ENCODE measurements at regions not wholly inside any gene's neighbourhood (a gene's known extent, or its start where the extent isn't known, plus 50 kb on each side); places are given as distances from the start of the nearest gene placed in this dataset.

DNA sequence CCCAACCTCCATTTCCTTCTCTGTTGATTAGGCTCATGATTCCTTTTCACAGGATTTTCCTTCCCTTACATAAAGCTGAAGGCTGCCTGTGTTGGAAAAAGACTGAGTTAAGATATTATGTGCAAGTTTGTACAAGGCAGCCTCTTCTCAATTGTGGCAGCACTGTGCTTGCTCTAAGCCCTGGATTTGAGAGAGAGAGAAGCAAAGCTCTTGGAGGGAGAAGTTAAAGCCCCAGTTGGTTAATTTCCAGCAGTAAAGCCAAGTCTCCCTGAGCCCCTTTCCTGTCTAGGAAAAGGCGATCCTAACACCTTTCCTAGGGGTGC, 128.3 kb upstream of the SESN3 start:
- ATAC-seq (ENCODE audit: insufficient read depth, low read depth) (no peak), DNase-seq (no peak)
- Histone ChIP-seq H3K4me3 (ENCODE audit: low read depth in 1 of 2, low read length in 2 of 2) (no peak overlapping the region), H3K27me3 (ENCODE audit: insufficient read depth, low read length, poor library complexity) (no peaks in the 10 kb centered on the region), H2AFZ (ENCODE audit: low read depth, low read length) (no peak overlapping the region), H3K36me3 (ENCODE audit: insufficient read depth, low read length) (no peaks in the 10 kb centered on the region), H3K79me2 (ENCODE audit: insufficient read depth, low read length) (no peaks in the 10 kb centered on the region), H3K4me1 (ENCODE audit: insufficient read depth, low read length) (no peaks in the 10 kb centered on the region), H3K4me2 (ENCODE audit: insufficient read depth, low read length) (no peak overlapping the region), H3K27ac (ENCODE audit: low read length) (no peak overlapping the region), H3K9me3 (ENCODE audit: insufficient read depth, low read length, severe bottlenecking) (no peaks in the 10 kb centered on the region), H4K20me1 (ENCODE audit: insufficient read depth, low read length) (no peaks in the 10 kb centered on the region), H3K9ac (ENCODE audit: low read depth, low read length) (no peak overlapping the region)
- no peak for TF ChIP-seq CTCF (IDR thresholded peaks at IDR 0.05; ENCODE audit: borderline replicate concordance, extremely low read depth, low read length, poor library complexity, severe bottlenecking)

- Histone ChIP-seq H3K27me3 (ENCODE audit: insufficient read depth, low read length, poor library complexity) (no peaks in the 10 kb centered on the region), H3K79me2 (ENCODE audit: insufficient read depth, low read length) (no peaks in the 10 kb centered on the region), H3K4me2 (ENCODE audit: insufficient read depth, low read length) (no peak overlapping the region), H3K4me3 (ENCODE audit: low read depth in 1 of 2, low read length in 2 of 2) (no peak overlapping the region), H4K20me1 (ENCODE audit: insufficient read depth, low read length) (no peaks in the 10 kb centered on the region), H3K4me1 (ENCODE audit: insufficient read depth, low read length) (no peaks in the 10 kb centered on the region), H2AFZ (ENCODE audit: low read depth, low read length) (no peak overlapping the region), H3K9ac (ENCODE audit: low read depth, low read length) (no peak overlapping the region), H3K27ac (ENCODE audit: low read length) (no peak overlapping the region), H3K9me3 (ENCODE audit: insufficient read depth, low read length, severe bottlenecking) (no peaks in the 10 kb centered on the region), H3K36me3 (ENCODE audit: insufficient read depth, low read length) (no peaks in the 10 kb centered on the region)
- no peak for TF ChIP-seq CTCF (IDR thresholded peaks at IDR 0.05; ENCODE audit: borderline replicate concordance, extremely low read depth, low read length, poor library complexity, severe bottlenecking)
- ATAC-seq (ENCODE audit: insufficient read depth, low read depth) (no peak), DNase-seq (no peak)
Measured at GRCh38 chr11:95358511-95359340, 127.7 kb upstream of the SESN3 start.

DNA sequence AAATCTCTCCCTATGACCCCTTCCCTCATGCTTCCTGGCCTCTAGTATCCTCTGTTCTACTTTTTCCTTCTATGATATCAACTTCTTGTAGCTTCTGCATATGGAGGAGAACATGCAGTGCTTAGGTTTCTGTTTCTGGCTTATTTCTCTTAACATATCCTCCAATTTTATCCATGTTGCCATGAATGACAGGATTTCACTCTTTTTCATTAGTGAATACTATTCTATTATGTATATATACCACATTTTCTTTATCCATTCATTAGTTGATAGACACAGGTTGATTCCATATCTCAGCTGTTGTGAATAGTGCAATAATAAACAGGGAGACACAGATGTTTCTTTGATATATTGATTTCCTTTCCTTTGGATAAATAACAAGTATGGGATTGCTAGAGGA, 123.3 kb upstream of the SESN3 start:
- ATAC-seq (ENCODE audit: insufficient read depth, low read depth) (no peak), DNase-seq (no peak)
- Histone ChIP-seq H3K4me3 (ENCODE audit: low read depth in 1 of 2, low read length in 2 of 2) (no peak overlapping the region), H3K27me3 (ENCODE audit: insufficient read depth, low read length, poor library complexity) (no peaks in the 10 kb centered on the region), H3K9me3 (ENCODE audit: insufficient read depth, low read length, severe bottlenecking) (no peaks in the 10 kb centered on the region), H2AFZ (ENCODE audit: low read depth, low read length) (no peak overlapping the region), H3K79me2 (ENCODE audit: insufficient read depth, low read length) (no peaks in the 10 kb centered on the region), H3K9ac (ENCODE audit: low read depth, low read length) (no peak overlapping the region), H3K4me2 (ENCODE audit: insufficient read depth, low read length) (no peak overlapping the region), H3K4me1 (ENCODE audit: insufficient read depth, low read length) (no peaks in the 10 kb centered on the region), H4K20me1 (ENCODE audit: insufficient read depth, low read length) (no peaks in the 10 kb centered on the region), H3K36me3 (ENCODE audit: insufficient read depth, low read length) (no peaks in the 10 kb centered on the region), H3K27ac (ENCODE audit: low read length) (no peak overlapping the region)
- TF ChIP-seq CTCF (IDR thresholded peaks at IDR 0.05; ENCODE audit: borderline replicate concordance, extremely low read depth, low read length, poor library complexity, severe bottlenecking) = no peak

- H3K36me3 ChIP-seq (ENCODE audit: insufficient read depth, low read length) = no peaks in the 10 kb centered on the region
- H3K27ac ChIP-seq (ENCODE audit: low read length) = no peak overlapping the region
- no peaks in the 10 kb centered on the region for H4K20me1 ChIP-seq (ENCODE audit: insufficient read depth, low read length)
- H3K9me3 ChIP-seq (ENCODE audit: insufficient read depth, low read length, severe bottlenecking) = no peaks in the 10 kb centered on the region
- DNase-seq (no peak), ATAC-seq (ENCODE audit: insufficient read depth, low read depth) (no peak)
- H3K79me2 ChIP-seq (ENCODE audit: insufficient read depth, low read length) = no peaks in the 10 kb centered on the region
- no peaks in the 10 kb centered on the region for H3K4me1 ChIP-seq (ENCODE audit: insufficient read depth, low read length)
- H3K4me3 ChIP-seq (ENCODE audit: low read depth in 1 of 2, low read length in 2 of 2) = no peak overlapping the region
- no peak for TF ChIP-seq CTCF (IDR thresholded peaks at IDR 0.05; ENCODE audit: borderline replicate concordance, extremely low read depth, low read length, poor library complexity, severe bottlenecking)
- no peak for TF ChIP-seq EZH2 (IDR thresholded peaks at IDR 0.05; ENCODE audit: borderline replicate concordance, low read depth, low read length, severe bottlenecking)
- H3K9ac ChIP-seq (ENCODE audit: low read depth, low read length) = no peak overlapping the region
- no peaks in the 10 kb centered on the region for H3K27me3 ChIP-seq (ENCODE audit: insufficient read depth, low read length, poor library complexity)
- H2AFZ ChIP-seq (ENCODE audit: low read depth, low read length) = no peak overlapping the region
- H3K4me2 ChIP-seq (ENCODE audit: insufficient read depth, low read length) = no peak overlapping the region
Measured at GRCh38 chr11:95353706-95354105, 122.7 kb upstream of the SESN3 start.

All from DND-41 (cell line).